K562 (cell line): ENCODE measurements at regions not wholly inside any gene's neighbourhood (a gene's known extent, or its start where the extent isn't known, plus 50 kb on each side); places are given as distances from the start of the nearest gene placed in this dataset.

Source experiments
- FOXM1 ChIP-seq, 2 experiments: fragments of 450-650 bp in 1 of 2; sonication (generic) in 1 of 2; formaldehyde crosslinking in 1 of 2; IDR thresholded peaks; 2 replicates each; pipeline versions ENCODE4 v1.6.1 to v1.9.0; 2017 to 2022; ENCODE audit warnings: low read depth in 2 of 2, mild to moderate bottlenecking in 2 of 2, missing genetic modification reagents in 1 of 2, moderate library complexity in 1 of 2
- GABPA ChIP-seq: fragments of 200-800 bp; sonication (Bioruptor generic); conservative IDR thresholded peaks from 2 replicates; pipeline ENCODE4 v1.6.1; 2016; ENCODE audit warnings: low read depth, missing genetic modification characterization, missing compliant biosample characterization
- KLF16 ChIP-seq: IDR thresholded peaks from 2 replicates; pipeline ENCODE4 v1.6.1; 2016; ENCODE audit warnings: antibody characterized with exemption
- MYC ChIP-seq, 2 experiments: fragments of 250-450 bp in 1 of 2; sonication (Bioruptor Pico) in 1 of 2; IDR thresholded peaks; 2 replicates each; pipeline versions ENCODE4 v1.5.1 to v1.6.1; 2012 to 2021; ENCODE audit warnings: low read depth in 2 of 2, borderline replicate concordance in 1 of 2, improper control_type of control experiment in 1 of 2, low read length in 1 of 2, mild to moderate bottlenecking in 1 of 2, moderate library complexity in 1 of 2
- TAF1 ChIP-seq: IDR thresholded peaks from 2 replicates; pipeline ENCODE4 v1.6.1; 2011; ENCODE audit warnings: mild to moderate bottlenecking, low read length, moderate library complexity; ENCODE audit not compliant: insufficient read depth, control insufficient read depth, severe bottlenecking; ENCODE audit errors: extremely low read depth
- ZNF584 ChIP-seq: fragments of 200-800 bp; sonication (Bioruptor generic); IDR thresholded peaks from 2 replicates; pipeline ENCODE4 v1.6.1; 2016; ENCODE audit warnings: low read depth, mild to moderate bottlenecking, missing genetic modification characterization, missing compliant biosample characterization
- TF ChIP-seq, protein P1 (sequence below): sonication (generic); formaldehyde crosslinking; IDR thresholded peaks from 2 replicates; pipeline ENCODE4 v1.9.0; 2022; ENCODE audit warnings: mild to moderate bottlenecking, missing genetic modification reagents
- TF ChIP-seq, protein P2 (sequence below): sonication (generic); formaldehyde crosslinking; IDR thresholded peaks from 2 replicates; pipeline ENCODE4 v1.8.0; 2022; ENCODE audit warnings: missing genetic modification reagents, mild to moderate bottlenecking, moderate library complexity, borderline replicate concordance

DNA sequence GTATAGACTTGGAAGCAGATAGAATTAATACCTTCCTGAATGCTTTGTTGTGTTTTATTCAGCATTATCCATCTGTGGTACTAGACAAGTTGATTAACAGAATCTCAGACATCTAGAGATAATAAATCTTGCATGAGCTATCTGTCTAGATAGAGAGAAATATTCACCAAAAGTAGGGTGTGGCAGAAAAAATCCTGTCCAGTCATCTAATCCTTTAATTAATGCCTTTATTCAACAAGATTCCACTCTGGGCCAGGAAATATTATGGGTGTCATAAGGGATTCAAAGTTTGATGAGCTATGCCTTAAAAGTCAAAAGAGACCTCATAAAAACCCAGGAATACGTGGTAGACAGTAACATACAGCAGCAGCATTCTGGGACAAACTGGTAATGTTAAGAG is 601.2 kb downstream of the LMO4 start:
- TF ChIP-seq, protein P1, sequence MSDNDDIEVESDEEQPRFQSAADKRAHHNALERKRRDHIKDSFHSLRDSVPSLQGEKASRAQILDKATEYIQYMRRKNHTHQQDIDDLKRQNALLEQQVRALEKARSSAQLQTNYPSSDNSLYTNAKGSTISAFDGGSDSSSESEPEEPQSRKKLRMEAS = no peak
- no peak for TF ChIP-seq MYC (IDR thresholded peaks at IDR 0.05; ENCODE audit: low read depth, low read length)
- TF ChIP-seq MYC (CRISPR knock-in tag; IDR thresholded peaks at IDR 0.05; ENCODE audit: borderline replicate concordance, low read depth) = no peak
- no peak for TF ChIP-seq ZNF584 (CRISPR knock-in tag)
- no peak for TF ChIP-seq KLF16
- TF ChIP-seq GABPA (tag) = no peak
- no peak for TF ChIP-seq TAF1
- no peak for TF ChIP-seq FOXM1 (IDR thresholded peaks at IDR 0.05; ENCODE audit: low read depth)
- no peak for TF ChIP-seq FOXM1 (CRISPR knock-in tag; IDR thresholded peaks at IDR 0.05; ENCODE audit: low read depth)
- TF ChIP-seq, protein P2, sequence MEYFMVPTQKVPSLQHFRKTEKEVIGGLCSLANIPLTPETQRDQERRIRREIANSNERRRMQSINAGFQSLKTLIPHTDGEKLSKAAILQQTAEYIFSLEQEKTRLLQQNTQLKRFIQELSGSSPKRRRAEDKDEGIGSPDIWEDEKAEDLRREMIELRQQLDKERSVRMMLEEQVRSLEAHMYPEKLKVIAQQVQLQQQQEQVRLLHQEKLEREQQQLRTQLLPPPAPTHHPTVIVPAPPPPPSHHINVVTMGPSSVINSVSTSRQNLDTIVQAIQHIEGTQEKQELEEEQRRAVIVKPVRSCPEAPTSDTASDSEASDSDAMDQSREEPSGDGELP (CRISPR knock-in tag) = no peak
